ENCODE measurements at regions not wholly inside any gene's neighbourhood (a gene's known extent, or its start where the extent isn't known, plus 50 kb on each side); places are given as distances from the start of the nearest gene placed in this dataset.
"Not testable (repeated sequence)": the region's sequence is repeated elsewhere in the genome, so short reads cannot be mapped to it uniquely, and the experiment has no call there.

DNA sequence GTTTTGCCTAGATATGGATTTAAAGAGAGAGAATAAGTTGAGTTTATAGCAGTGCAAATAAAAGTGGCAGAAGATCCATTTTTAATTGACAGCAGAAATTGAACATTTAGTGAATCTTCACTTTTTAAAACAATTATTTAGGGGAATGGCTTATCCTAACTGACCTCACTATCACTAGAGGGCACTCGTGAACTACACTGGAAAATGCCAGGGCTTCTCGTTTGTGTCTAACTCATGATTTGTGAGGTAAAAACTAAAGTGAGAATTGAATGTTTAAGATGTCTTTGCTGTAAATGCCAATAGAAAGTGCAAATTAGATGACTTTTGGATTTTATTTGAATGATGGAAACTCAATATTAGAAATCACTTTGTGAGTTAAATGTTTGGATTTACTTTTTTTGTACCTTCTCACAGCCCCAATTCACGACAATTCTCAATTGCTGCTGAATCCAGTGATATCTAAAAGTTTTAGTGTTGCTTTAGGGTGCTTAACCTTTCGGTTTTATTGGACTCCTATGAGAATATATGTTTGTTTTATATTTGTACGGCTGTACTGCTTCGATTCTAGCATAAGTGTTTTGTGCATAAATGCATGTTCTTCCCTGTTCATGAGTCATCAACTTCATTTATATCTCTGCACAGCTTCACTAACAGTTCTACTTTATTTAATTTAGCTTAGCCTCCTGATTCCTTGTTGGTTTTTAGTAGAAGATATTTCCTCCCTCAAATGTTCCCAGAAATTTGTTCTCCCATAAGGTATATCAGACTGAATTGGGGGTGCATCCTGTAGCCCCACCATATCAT is 462.1 kb downstream of the MFSD1 start:
- DNase-seq (no peak), ATAC-seq (replicated peaks) (peak in 1 of 2 donors; percentile 44)
- no peaks in the 10 kb centered on the region for H3K36me3 Mint-ChIP-seq
- H3K9me3 Mint-ChIP-seq: no peaks in the 10 kb centered on the region
- peaks cover under 1 to 9% of the 10 kb centered on the region in 2 donors for H3K27me3 Mint-ChIP-seq
- no peak overlapping the region for H3K27ac Mint-ChIP-seq
- no peaks in the 10 kb centered on the region for H3K4me1 Mint-ChIP-seq
- H3K4me3 Mint-ChIP-seq: no peak overlapping the region

DNA sequence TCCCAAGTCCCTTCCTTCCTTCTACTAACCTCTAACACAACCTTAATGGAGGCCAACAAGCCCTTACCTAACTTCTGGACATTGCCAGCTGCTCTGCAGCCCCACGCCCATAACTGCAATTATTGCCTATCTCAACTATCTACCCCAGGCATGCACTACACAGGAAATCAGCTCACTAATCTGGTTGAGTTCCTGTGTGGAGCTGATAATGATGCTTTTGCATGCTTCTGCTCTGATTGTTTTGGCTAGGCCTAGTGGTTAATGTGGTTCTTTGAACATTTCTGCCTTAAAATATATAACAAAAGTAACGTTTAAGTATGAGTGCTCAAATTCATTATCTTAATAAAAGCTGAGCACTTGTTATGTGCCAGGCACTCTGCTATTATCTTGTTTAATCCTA is 463.9 kb downstream of the MFSD1 start:
- no peaks in the 10 kb centered on the region for H3K36me3 Mint-ChIP-seq
- no peaks in the 10 kb centered on the region for H3K9me3 Mint-ChIP-seq
- ATAC-seq (replicated peaks): no peak
- H3K4me3 Mint-ChIP-seq: no peak overlapping the region
- H3K27me3 Mint-ChIP-seq: peaks cover under 1 to 13% of the 10 kb centered on the region in 2 donors
- DNase-seq: no peak
- no peak overlapping the region for H3K27ac Mint-ChIP-seq
- H3K4me1 Mint-ChIP-seq: no peaks in the 10 kb centered on the region

GRCh38 chr3:159266779-159267178 is 464.9 kb downstream of the MFSD1 start:
- no peak for DNase-seq
- Mint-ChIP-seq H3K4me3 (no peak overlapping the region), H3K9me3 (no peaks in the 10 kb centered on the region), H3K27ac (no peak overlapping the region), H3K4me1 (no peaks in the 10 kb centered on the region), H3K27me3 (peaks cover 4 to 13% of the 10 kb centered on the region in 2 donors), H3K36me3 (no peaks in the 10 kb centered on the region)
- no peak for ATAC-seq (replicated peaks)

DNA sequence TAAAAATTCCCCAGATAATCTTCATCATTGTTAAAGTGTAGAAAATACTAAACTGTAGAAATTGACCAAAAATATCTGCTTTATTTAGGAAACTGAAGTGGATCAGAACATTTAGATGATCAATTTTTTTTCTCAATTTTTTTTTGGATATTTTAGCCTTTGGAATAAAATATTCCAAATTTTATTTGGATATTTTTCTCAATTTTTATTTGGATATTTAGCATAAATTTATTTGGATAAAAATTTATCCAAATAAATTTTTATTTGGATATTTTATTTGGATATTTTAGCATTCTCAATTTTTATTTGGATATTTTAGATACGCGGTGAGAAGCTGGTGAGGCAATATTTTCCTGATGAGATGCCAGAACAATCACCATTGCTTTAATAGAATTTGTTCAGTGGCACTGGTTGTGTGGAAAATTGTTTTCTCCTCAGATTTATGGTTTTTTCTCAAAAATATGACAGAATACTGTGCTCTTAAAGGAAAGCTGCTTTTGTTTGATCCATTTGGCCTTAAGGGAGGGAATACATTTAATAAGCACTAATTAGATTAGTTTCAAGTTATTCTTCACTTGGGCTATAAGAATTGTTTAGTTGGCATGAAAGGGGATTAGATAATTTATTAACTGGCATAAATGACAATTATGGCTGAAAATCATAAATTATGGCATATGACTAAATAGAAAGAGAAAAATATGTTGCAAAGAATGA is 470.1 kb downstream of the MFSD1 start:
- no peaks in the 10 kb centered on the region for H3K9me3 Mint-ChIP-seq
- no peaks in the 10 kb centered on the region for H3K36me3 Mint-ChIP-seq
- H3K27me3 Mint-ChIP-seq: peaks cover 8 to 13% of the 10 kb centered on the region in 2 donors
- no peaks in the 10 kb centered on the region for H3K4me1 Mint-ChIP-seq
- no peak overlapping the region for H3K27ac Mint-ChIP-seq
- no peak for ATAC-seq (replicated peaks)
- DNase-seq: no peak
- H3K4me3 Mint-ChIP-seq: no peak overlapping the region

GRCh38 chr3:159273070-159273469 is 471.2 kb downstream of the MFSD1 start:
- no peaks in the 10 kb centered on the region for H3K4me1 Mint-ChIP-seq
- no peaks in the 10 kb centered on the region for H3K36me3 Mint-ChIP-seq
- no peak overlapping the region for H3K27ac Mint-ChIP-seq
- no peak overlapping the region for H3K4me3 Mint-ChIP-seq
- ATAC-seq (replicated peaks) (no peak), DNase-seq (no peak)
- H3K9me3 Mint-ChIP-seq: no peaks in the 10 kb centered on the region
- H3K27me3 Mint-ChIP-seq: peaks cover 5 to 8% of the 10 kb centered on the region in 2 donors

- DNase-seq (no peak), ATAC-seq (replicated peaks) (no peak)
- H3K27me3 Mint-ChIP-seq: peaks cover 5 to 8% of the 10 kb centered on the region in 2 donors
- H3K4me3 Mint-ChIP-seq: no peak overlapping the region
- H3K36me3 Mint-ChIP-seq: no peaks in the 10 kb centered on the region
- no peaks in the 10 kb centered on the region for H3K9me3 Mint-ChIP-seq
- no peaks in the 10 kb centered on the region for H3K4me1 Mint-ChIP-seq
- no peak overlapping the region for H3K27ac Mint-ChIP-seq
These were observed 471.8 kb downstream of the MFSD1 start for GRCh38 chr3:159273608-159274007.

DNA sequence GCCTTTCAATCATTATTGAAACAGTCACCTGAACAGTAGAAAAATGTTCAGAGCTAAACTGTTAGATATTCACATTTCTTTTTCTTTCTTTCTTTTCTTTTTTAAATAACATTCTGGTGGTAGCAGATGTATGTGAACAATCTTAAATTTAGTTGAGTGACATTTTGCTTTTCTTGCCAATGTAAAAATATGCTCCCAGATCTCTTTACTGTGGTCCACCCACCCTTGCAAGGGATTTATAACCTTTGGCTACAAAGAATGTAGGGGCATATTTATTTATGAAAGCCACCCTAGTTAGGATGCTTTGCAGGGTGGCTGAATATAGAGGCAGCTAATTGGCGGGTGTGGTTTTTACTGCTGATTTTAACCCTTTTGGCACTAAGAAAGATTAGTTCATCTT is 473.9 kb downstream of the MFSD1 start:
- Mint-ChIP-seq H3K36me3 (no peaks in the 10 kb centered on the region), H3K27ac (no peak overlapping the region), H3K4me3 (no peak overlapping the region), H3K4me1 (no peaks in the 10 kb centered on the region), H3K27me3 (peaks cover 0 to 7% of the 10 kb centered on the region in 2 donors), H3K9me3 (peaks cover 4 to 5% of the 10 kb centered on the region in 2 donors)
- no peak for DNase-seq
- ATAC-seq (replicated peaks): no peak

- Mint-ChIP-seq H3K27ac (no peak overlapping the region), H3K36me3 (no peaks in the 10 kb centered on the region), H3K4me1 (no peaks in the 10 kb centered on the region), H3K9me3 (peaks cover 4 to 5% of the 10 kb centered on the region in 2 donors), H3K27me3 (peaks cover 0 to 4% of the 10 kb centered on the region in 2 donors), H3K4me3 (no peak overlapping the region)
- ATAC-seq (replicated peaks) (no peak), DNase-seq (no peak)
These were observed 476.0 kb downstream of the MFSD1 start for GRCh38 chr3:159277814-159278213.

DNA sequence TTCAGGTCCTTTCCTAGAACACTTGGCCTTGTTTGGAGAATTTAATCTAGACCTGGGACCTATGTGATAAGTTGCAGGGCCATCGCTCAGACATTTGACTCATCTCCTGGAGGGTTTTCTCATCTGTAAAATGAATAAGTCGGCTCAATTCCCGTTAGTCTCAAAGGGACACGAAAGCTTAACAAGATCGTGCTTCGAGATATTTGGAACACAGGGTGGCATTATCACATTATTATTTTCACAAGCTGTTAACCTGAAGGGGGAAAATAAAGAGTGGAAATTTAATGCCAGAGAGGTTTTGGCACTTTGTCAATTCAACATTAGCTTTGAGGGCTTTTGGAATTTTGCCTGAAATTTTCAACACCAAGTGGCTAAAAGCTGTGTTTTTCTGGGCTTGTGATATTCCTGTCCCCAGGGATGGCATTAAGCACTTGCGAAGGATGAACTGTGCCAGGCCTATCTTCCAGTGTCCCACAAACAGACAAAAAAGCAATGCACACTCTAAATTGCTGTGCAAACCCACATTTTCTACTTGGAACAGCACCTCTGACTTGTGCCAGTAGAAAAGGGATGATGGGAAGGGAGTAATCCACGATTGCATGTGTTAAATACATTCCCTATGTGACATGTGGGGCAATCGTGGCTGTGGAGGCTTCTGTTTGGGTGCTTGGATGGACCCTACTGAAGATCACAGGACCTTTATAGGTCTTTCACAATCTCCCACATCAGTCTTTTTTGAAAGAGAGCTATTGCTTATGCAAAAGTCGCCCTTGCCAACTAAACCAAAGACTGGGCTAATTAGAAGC is 478.7 kb downstream of the MFSD1 start:
- Mint-ChIP-seq H3K27me3 (peaks cover 0 to 4% of the 10 kb centered on the region in 2 donors), H3K4me1 (no peaks in the 10 kb centered on the region), H3K36me3 (no peaks in the 10 kb centered on the region), H3K4me3 (no peak overlapping the region), H3K9me3 (peaks cover 4 to 5% of the 10 kb centered on the region in 2 donors), H3K27ac (no peak overlapping the region)
- ATAC-seq (replicated peaks) (no peak), DNase-seq (no peak)

DNA sequence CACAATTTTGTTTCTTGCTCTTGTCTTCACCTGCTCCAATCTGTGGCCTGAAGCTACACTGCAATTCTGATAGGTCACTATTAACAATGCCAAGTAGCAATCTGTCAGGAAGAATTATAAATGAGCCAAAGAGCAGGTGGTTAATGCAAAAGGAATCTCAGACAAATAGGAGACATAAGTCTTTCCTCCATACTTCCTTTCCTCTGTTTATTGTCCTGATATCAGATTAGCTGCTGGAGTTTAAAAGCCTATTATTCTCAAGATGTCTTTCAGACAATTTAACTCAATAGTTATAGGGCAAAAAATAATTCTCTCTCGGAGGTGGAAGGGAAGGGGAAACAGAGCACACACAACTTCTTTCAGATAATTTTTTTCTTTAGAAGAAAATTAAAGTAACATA is 491.6 kb downstream of the MFSD1 start:
- Mint-ChIP-seq H3K27ac (no peak overlapping the region), H3K9me3 (peaks cover 0 to 4% of the 10 kb centered on the region in 2 donors)

DNA sequence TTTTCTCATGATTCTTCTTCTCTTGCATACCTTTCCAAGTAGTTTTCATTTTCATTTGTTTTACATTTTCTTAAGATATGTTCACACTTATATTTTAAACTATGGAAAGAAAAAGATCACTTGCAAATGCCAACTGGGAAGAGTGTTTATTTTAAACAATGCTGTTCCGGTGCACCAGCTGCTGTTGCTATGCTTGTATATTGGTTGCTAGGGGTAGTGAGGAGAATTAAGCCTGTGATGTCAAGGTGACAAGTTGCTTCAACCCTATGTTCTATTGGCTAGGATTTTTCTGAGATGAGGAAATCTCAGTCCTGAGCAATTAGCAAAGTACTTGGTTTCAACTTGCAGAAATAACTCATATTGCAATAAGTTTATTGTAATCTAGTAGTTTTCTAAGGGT is 500.1 kb downstream of the MFSD1 start:
- Mint-ChIP-seq H3K36me3 (no peaks in the 10 kb centered on the region), H3K4me3 (no peak overlapping the region), H3K9me3 (peaks cover 8 to 11% of the 10 kb centered on the region in 2 donors), H3K27me3 (no peaks in the 10 kb centered on the region), H3K4me1 (no peaks in the 10 kb centered on the region), H3K27ac (no peak overlapping the region)
- ATAC-seq (replicated peaks) (no peak), DNase-seq (no peak)

More for the DNA sequence above, 491.6 kb downstream of the MFSD1 start:
- Mint-ChIP-seq H3K27me3 (peaks cover 0 to 6% of the 10 kb centered on the region in 2 donors), H3K36me3 (no peaks in the 10 kb centered on the region), H3K4me3 (no peak overlapping the region), H3K4me1 (no peaks in the 10 kb centered on the region)
- no peak for DNase-seq
- ATAC-seq (replicated peaks): no peak

DNA sequence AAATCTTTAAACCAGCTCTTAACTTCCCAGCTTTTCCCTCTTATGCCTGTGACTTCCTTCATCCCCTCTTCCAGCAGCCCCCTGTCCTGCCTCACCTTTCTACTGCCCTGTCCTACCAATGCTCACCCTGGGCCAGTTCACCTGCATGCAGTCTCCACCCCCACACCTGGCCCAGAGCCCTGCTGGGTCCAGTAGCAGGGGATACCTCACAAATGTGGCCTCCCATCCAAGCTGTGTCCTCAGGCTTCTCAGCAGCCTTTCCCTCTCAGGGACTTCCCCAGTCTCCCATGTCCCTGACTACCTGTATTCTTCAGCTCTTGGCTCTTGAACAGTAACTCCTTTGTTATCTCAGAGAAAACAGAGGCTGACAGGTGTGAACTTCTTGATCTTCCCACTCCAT is 503.2 kb downstream of the MFSD1 start:
- no peak overlapping the region for H3K4me3 Mint-ChIP-seq
- no peaks in the 10 kb centered on the region for H3K27me3 Mint-ChIP-seq
- no peak overlapping the region for H3K27ac Mint-ChIP-seq
- no peaks in the 10 kb centered on the region for H3K4me1 Mint-ChIP-seq
- no peak for DNase-seq
- H3K9me3 Mint-ChIP-seq: peaks cover 10 to 11% of the 10 kb centered on the region in 2 donors
- no peaks in the 10 kb centered on the region for H3K36me3 Mint-ChIP-seq
- no peak for ATAC-seq (replicated peaks)

GRCh38 chr3:159316706-159317105 is 514.9 kb downstream of the MFSD1 start:
- not testable (repeated sequence) for H3K4me1 Mint-ChIP-seq; DNase-seq; H3K36me3 Mint-ChIP-seq; H3K27me3 Mint-ChIP-seq; H3K9me3 Mint-ChIP-seq; H3K27ac Mint-ChIP-seq; ATAC-seq (replicated peaks); H3K4me3 Mint-ChIP-seq

- no peak for DNase-seq
- Mint-ChIP-seq H3K4me3 (no peak overlapping the region), H3K9me3 (no peaks in the 10 kb centered on the region), H3K4me1 (no peaks in the 10 kb centered on the region), H3K27me3 (no peaks in the 10 kb centered on the region), H3K36me3 (no peaks in the 10 kb centered on the region), H3K27ac (no peak overlapping the region)
- ATAC-seq (replicated peaks): no peak
These were observed 517.3 kb downstream of the MFSD1 start for GRCh38 chr3:159319156-159319555.

All from stimulated activated naive B cell treated with anti-CD40 and anti-IgM and Interleukin-4, amounts not matched to agents 10 μg/mL and 1 μg/mL and 100 μg/mL, for 72 hours (primary cell).